ENCODE measurements at regions not wholly inside any gene's neighbourhood (a gene's known extent, or its start where the extent isn't known, plus 50 kb on each side); places are given as distances from the start of the nearest gene placed in this dataset.

GRCh38 chr20:24823176-24823784, 125.8 kb upstream of the CST7 start (continued):
- TF ChIP-seq, protein P1, sequence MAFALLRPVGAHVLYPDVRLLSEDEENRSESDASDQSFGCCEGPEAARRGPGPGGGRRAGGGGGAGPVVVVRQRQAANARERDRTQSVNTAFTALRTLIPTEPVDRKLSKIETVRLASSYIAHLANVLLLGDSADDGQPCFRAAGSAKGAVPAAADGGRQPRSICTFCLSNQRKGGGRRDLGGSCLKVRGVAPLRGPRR (CRISPR knock-in tag; IDR thresholded peaks at IDR 0.05) = no peak
- TF ChIP-seq ZBTB12 (CRISPR knock-in tag; IDR thresholded peaks at IDR 0.05) (no peak), HLTF (IDR thresholded peaks at IDR 0.05) (no peak), HCFC1 (IDR thresholded peaks at IDR 0.05; ENCODE audit: low read depth, low read length) (no peak), NCOR1 (IDR thresholded peaks at IDR 0.05) (no peak), ZC3H4 (CRISPR knock-in tag; IDR thresholded peaks at IDR 0.05; ENCODE audit: borderline replicate concordance) (no peak), ZNF561 (CRISPR knock-in tag; conservative IDR thresholded peaks at IDR 0.05) (no peak), RNF2 (IDR thresholded peaks at IDR 0.05) (no peak)
- TF ChIP-seq, protein P2, sequence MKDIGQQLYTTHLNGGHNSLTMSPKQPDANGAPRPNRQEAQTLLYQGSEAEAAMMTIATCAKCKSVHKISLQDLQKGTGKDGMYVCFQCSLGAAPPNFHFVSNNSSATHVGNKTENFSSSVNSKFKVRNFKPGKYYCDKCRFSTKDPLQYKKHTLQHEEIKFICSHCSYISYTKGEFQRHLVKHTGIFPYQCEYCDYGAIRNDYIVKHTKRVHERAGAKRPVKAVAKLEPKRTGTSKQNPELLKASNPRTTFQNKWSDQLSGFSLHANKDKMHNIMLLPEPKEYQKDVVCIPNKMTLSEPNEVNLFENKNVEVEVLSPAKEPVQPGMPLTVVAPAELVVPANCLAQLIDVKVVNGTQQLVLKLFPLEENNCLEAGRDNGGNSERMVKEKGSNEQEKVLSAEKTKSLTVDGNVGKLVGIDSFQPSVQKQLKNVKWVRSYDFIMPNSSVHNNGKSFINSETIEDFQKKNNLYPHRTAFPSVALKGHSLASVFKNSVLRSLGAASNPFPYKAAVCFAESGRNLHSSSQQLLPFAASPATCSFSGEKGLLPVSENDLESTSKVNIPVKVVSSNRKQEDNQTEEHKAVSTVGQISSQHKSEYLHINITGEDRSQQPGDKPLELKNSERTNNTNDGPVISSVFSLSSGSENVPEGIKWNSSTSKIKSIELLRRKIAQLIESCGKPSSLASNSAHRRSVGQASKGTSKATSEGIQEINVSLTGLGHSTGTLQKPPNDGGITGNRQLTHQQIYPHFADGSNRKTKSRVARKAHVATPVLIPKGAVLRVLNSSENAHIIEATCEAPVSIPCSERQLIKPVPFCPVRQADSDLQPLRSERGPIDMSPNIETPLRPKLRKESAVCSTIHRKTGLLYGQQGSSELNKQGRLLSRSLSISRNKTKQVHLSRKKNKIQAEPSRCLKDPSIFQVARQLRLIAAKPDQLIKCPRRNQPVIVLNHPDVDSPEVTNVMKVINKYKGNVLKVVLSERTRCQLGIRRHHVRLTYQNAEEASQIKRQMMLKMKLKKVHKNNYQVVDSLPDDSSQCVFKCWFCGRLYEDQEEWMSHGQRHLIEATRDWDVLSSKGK (CRISPR knock-in tag; IDR thresholded peaks at IDR 0.05) = no peak
